ENCODE measurements at regions not wholly inside any gene's neighbourhood (a gene's known extent, or its start where the extent isn't known, plus 50 kb on each side); places are given as distances from the start of the nearest gene placed in this dataset.

- DNase-seq (ENCODE audit: low read depth in 1 of 2, low spot score in 1 of 2) (no peak), ATAC-seq (no peak), FAIRE-seq (no peak)
- H3K4me1 ChIP-seq: no peaks in the 10 kb centered on the region
- TF ChIP-seq EHMT2 (IDR thresholded peaks at IDR 0.05; ENCODE audit: low read depth) (no peak), ELK1 (IDR thresholded peaks at IDR 0.05; ENCODE audit: low read depth, low read length) (no peak), USF2 (IDR thresholded peaks at IDR 0.05) (no peak), GATA3 (IDR thresholded peaks at IDR 0.05; ENCODE audit: borderline replicate concordance) (no peak), REST (IDR thresholded peaks at IDR 0.05) (no peak), NR3C1 (IDR thresholded peaks at IDR 0.05) (no peak)
- no peaks in the 10 kb centered on the region for H3K9me3 ChIP-seq
- ChIA-PET POLR2A (no interaction called here), CTCF (no interaction called here)
- no peak overlapping the region for H3K4me2 ChIP-seq
- no peak overlapping the region for H3K27ac ChIP-seq
- WGBS (ENCODE audit: missing lambda C conversion rate): 54% methylated on average over 7 of the region's 7 CpGs
- no peak overlapping the region for H3K4me3 ChIP-seq
Observed at GRCh38 chr5:39863926-39864552, 439.3 kb upstream of the DAB2 start.

- no peak for ATAC-seq
- no peak overlapping the region for H3K4me2 ChIP-seq
- no peak for TF ChIP-seq FOXS1 (CRISPR knock-in tag; IDR thresholded peaks at IDR 0.05)
- no peak for TF ChIP-seq EP300 (IDR thresholded peaks at IDR 0.05)
- no peak for TF ChIP-seq NR3C1 (IDR thresholded peaks at IDR 0.05)
- TF ChIP-seq JUNB (IDR thresholded peaks at IDR 0.05): no peak
- no peak for TF ChIP-seq RARB (CRISPR knock-in tag; IDR thresholded peaks at IDR 0.05)
- TF ChIP-seq TP53 (CRISPR knock-in tag; IDR thresholded peaks at IDR 0.05): no peak
- TF ChIP-seq ATOH8 (CRISPR knock-in tag; IDR thresholded peaks at IDR 0.05; ENCODE audit: low read depth): no peak
- TF ChIP-seq HOXA7 (CRISPR knock-in tag; IDR thresholded peaks at IDR 0.05): no peak
- TF ChIP-seq FOSB (CRISPR knock-in tag; IDR thresholded peaks at IDR 0.05): no peak
- TF ChIP-seq EHF (CRISPR knock-in tag; IDR thresholded peaks at IDR 0.05): no peak
- TF ChIP-seq NFE2L2 (conservative IDR thresholded peaks at IDR 0.05; ENCODE audit: low read length): no peak
- no peak for TF ChIP-seq JUN (IDR thresholded peaks at IDR 0.05)
- TF ChIP-seq TFCP2L1 (CRISPR knock-in tag; IDR thresholded peaks at IDR 0.05): no peak
- no peak for TF ChIP-seq MAFK (IDR thresholded peaks at IDR 0.05; ENCODE audit: partially characterized antibody)
- no peak for TF ChIP-seq CEBPB (IDR thresholded peaks at IDR 0.05)
- TF ChIP-seq PHF8 (IDR thresholded peaks at IDR 0.05; ENCODE audit: borderline replicate concordance, low read depth): no peak
- no peak for TF ChIP-seq SREBF2 (IDR thresholded peaks at IDR 0.05)
- no peak for TF ChIP-seq ELK1 (IDR thresholded peaks at IDR 0.05; ENCODE audit: low read depth, low read length)
- TF ChIP-seq EHMT2 (IDR thresholded peaks at IDR 0.05; ENCODE audit: low read depth): no peak
- no peaks in the 10 kb centered on the region for H3K9me3 ChIP-seq
- no peak for FAIRE-seq
- H3K4me3 ChIP-seq: no peak overlapping the region
- no peak overlapping the region for H3K27ac ChIP-seq
- ChIA-PET CTCF (no interaction called here), POLR2A (no interaction called here)
- WGBS (ENCODE audit: missing lambda C conversion rate): 64% methylated on average over 3 of the region's 3 CpGs
- DNase-seq (ENCODE audit: low read depth in 1 of 2, low spot score in 1 of 2): no peak
- no peaks in the 10 kb centered on the region for H3K4me1 ChIP-seq
Observed at GRCh38 chr5:39857041-39857440, 432.3 kb upstream of the DAB2 start.
